IMR-90 (cell line): ENCODE measurements at regions not wholly inside any gene's neighbourhood (a gene's known extent, or its start where the extent isn't known, plus 50 kb on each side); places are given as distances from the start of the nearest gene placed in this dataset.

ENCODE experiments used
- ATAC-seq: fragments of 200-7000 bp; cut with Tn5 transposase; 2 replicates; pipeline ENCODE4 v1.9.1; 2020; ENCODE audit warnings: low read depth, mild to moderate bottlenecking, moderate library complexity
- BruUV-seq: library from RNA; stranded (reverse); fragments of 400-500 nt; replicated peaks from 2 replicates; lab custom pipeline; 2021; lab: Mats Ljungman, UMichigan
- CTCF ChIA-PET: fragments of 300-600 bp; formaldehyde crosslinking; extraction: SDS; loops from one replicate; lab custom pipeline; 2021; ENCODE audit warnings: antibody characterized with exemption; lab: Yijun Ruan, JAX
- POLR2A ChIA-PET: fragments of 300-600 bp; sonication (Branson Sonifier 250); formaldehyde crosslinking; loops from one replicate; lab custom pipeline; 2022; ENCODE audit warnings: antibody characterized with exemption; ENCODE audit not compliant: unreplicated experiment; lab: Charles Lee
- DNase-seq: peaks from one replicate; pipeline ENCODE4 v3.0.0; 2013
- H2AFZ ChIP-seq: replicated peaks from 2 replicates; pipeline ENCODE3; 2013; ENCODE audit warnings: low read length, mild to moderate bottlenecking; ENCODE audit not compliant: poor library complexity
- H2AK5ac ChIP-seq: 2 replicates; pipeline ENCODE4 v1.6.1; 2013; ENCODE audit warnings: low read depth, low read length, inconsistent platforms
- H2AK9ac ChIP-seq: replicated peaks from 2 replicates; pipeline ENCODE3; 2013; ENCODE audit warnings: mild to moderate bottlenecking, low read depth, low read length, moderate library complexity; ENCODE audit not compliant: poor library complexity
- H2BK120ac ChIP-seq: 2 replicates; pipeline ENCODE4 v1.6.1; 2013; ENCODE audit warnings: low read depth, low read length, inconsistent platforms
- H2BK15ac ChIP-seq: 3 replicates; pipeline ENCODE4 v1.6.1; 2013; ENCODE audit warnings: low read depth, low read length, inconsistent platforms
- H2BK20ac ChIP-seq: 2 replicates; pipeline ENCODE4 v1.6.1; 2013; ENCODE audit warnings: low read depth, mild to moderate bottlenecking, inconsistent platforms, low read length, moderate library complexity
- H2BK5ac ChIP-seq: 2 replicates; pipeline ENCODE4 v1.6.1; 2013; ENCODE audit warnings: mild to moderate bottlenecking, low read depth, low read length, inconsistent platforms; ENCODE audit not compliant: poor library complexity, severe bottlenecking
- H3K14ac ChIP-seq: replicated peaks from 2 replicates; pipeline ENCODE4 v1.6.1; 2013; ENCODE audit warnings: low read depth, low read length, inconsistent platforms
- H3K18ac ChIP-seq: 2 replicates; pipeline ENCODE4 v1.6.1; 2013; ENCODE audit warnings: low read depth, low read length, control low read depth
- H3K23ac ChIP-seq: 2 replicates; pipeline ENCODE4 v1.6.1; 2013; ENCODE audit warnings: low read depth, low read length, inconsistent platforms
- H3K27ac ChIP-seq: 2 replicates; pipeline ENCODE4 v1.5.1; 2013; ENCODE audit warnings: mild to moderate bottlenecking, control low read depth, low read length; ENCODE audit not compliant: insufficient read depth
- H3K27me3 ChIP-seq: 2 replicates; pipeline ENCODE4 v1.6.1; 2013; ENCODE audit warnings: low read length; ENCODE audit not compliant: control insufficient read depth, insufficient read depth
- H3K36me3 ChIP-seq: 2 replicates; pipeline ENCODE4 v1.6.1; 2013; ENCODE audit warnings: low read length, mixed read lengths; ENCODE audit not compliant: control insufficient read depth, insufficient read depth
- H3K4ac ChIP-seq: 2 replicates; pipeline ENCODE4 v1.6.1; 2013; ENCODE audit warnings: low read depth, low read length, inconsistent platforms
- H3K4me1 ChIP-seq: 2 replicates; pipeline ENCODE4 v1.6.1; 2013; ENCODE audit warnings: low read length, mixed read lengths; ENCODE audit not compliant: control insufficient read depth, insufficient read depth
- H3K4me2 ChIP-seq: 2 replicates; pipeline ENCODE4 v1.6.1; 2013; ENCODE audit warnings: low read depth, mild to moderate bottlenecking, control low read depth, low read length, moderate library complexity
- H3K4me3 ChIP-seq: 2 replicates; pipeline ENCODE4 v1.5.1; 2013; ENCODE audit warnings: low read depth, mild to moderate bottlenecking, control low read depth, low read length, moderate library complexity; ENCODE audit not compliant: insufficient read depth
- H3K56ac ChIP-seq: 2 replicates; pipeline ENCODE4 v1.6.1; 2013; ENCODE audit warnings: low read length, inconsistent platforms; ENCODE audit not compliant: insufficient read depth; ENCODE audit errors: extremely low read depth
- H3K79me1 ChIP-seq, 2 experiments: 2 replicates each; pipeline ENCODE4 v1.6.1; 2013; ENCODE audit warnings: low read length in 2 of 2, inconsistent platforms in 1 of 2, low read depth in 1 of 2
- H3K9ac ChIP-seq: 2 replicates; pipeline ENCODE4 v1.6.1; 2013; ENCODE audit warnings: low read depth, low read length, control low read depth
- H3K9me1 ChIP-seq: 2 replicates; pipeline ENCODE4 v1.6.1; 2013; ENCODE audit warnings: low read length, inconsistent platforms; ENCODE audit not compliant: insufficient read depth
- H3K9me3 ChIP-seq: 2 replicates; pipeline ENCODE4 v1.6.1; 2013; ENCODE audit warnings: low read length; ENCODE audit not compliant: control insufficient read depth, insufficient read depth
- H4K20me1 ChIP-seq: 2 replicates; pipeline ENCODE4 v1.6.1; 2013; ENCODE audit warnings: low read length, inconsistent platforms; ENCODE audit not compliant: insufficient read depth
- H4K5ac ChIP-seq: 2 replicates; pipeline ENCODE4 v1.6.1; 2013; ENCODE audit warnings: mild to moderate bottlenecking, low read depth, low read length, control low read depth
- H4K8ac ChIP-seq, 2 experiments: 2 replicates each; pipeline ENCODE4 v1.6.1; 2013; ENCODE audit warnings: low read depth in 2 of 2, low read length in 2 of 2, control low read depth in 1 of 2, inconsistent platforms in 1 of 2
- H4K91ac ChIP-seq: 2 replicates; pipeline ENCODE4 v1.6.1; 2013; ENCODE audit warnings: low read depth, low read length, inconsistent platforms; ENCODE audit not compliant: insufficient read depth
- BHLHE40 ChIP-seq: fragments of 150-350 bp; IDR thresholded peaks from 2 replicates; pipeline ENCODE4 v1.6.1; 2016; ENCODE audit warnings: mild to moderate bottlenecking, low read depth, low read length
- CEBPB ChIP-seq: IDR thresholded peaks from 2 replicates; pipeline ENCODE4 v1.6.1; 2012; ENCODE audit warnings: low read depth, low read length, improper control_type of control experiment
- CHD1 ChIP-seq: IDR thresholded peaks from 2 replicates; pipeline ENCODE4 v1.6.1; 2012; ENCODE audit warnings: low read depth, low read length, improper control_type of control experiment
- CTCF ChIP-seq: conservative IDR thresholded peaks from 2 replicates; pipeline ENCODE4 v1.5.1; 2012; ENCODE audit warnings: mild to moderate bottlenecking, low read depth, low read length, improper control_type of control experiment
- FOS ChIP-seq: fragments of 150-350 bp; IDR thresholded peaks from 2 replicates; pipeline ENCODE4 v1.6.1; 2016; ENCODE audit warnings: low read depth, low read length
- MAFK ChIP-seq: IDR thresholded peaks from 2 replicates; pipeline ENCODE4 v1.6.1; 2012; ENCODE audit warnings: low read depth, low read length, improper control_type of control experiment
- MAZ ChIP-seq: IDR thresholded peaks from 2 replicates; pipeline ENCODE4 v1.6.1; 2012; ENCODE audit warnings: low read depth, mild to moderate bottlenecking, low read length, improper control_type of control experiment, moderate library complexity, borderline replicate concordance
- MXI1 ChIP-seq: IDR thresholded peaks from 2 replicates; pipeline ENCODE4 v1.6.1; 2012; ENCODE audit warnings: low read depth, mild to moderate bottlenecking, low read length, moderate library complexity, borderline replicate concordance
- NFE2L2 ChIP-seq: fragments of 150-350 bp; IDR thresholded peaks from 2 replicates; pipeline ENCODE4 v1.6.1; 2016; ENCODE audit warnings: low read depth, mild to moderate bottlenecking, low read length
- POLR2A ChIP-seq: IDR thresholded peaks from 2 replicates; pipeline ENCODE4 v1.6.1; 2012; ENCODE audit warnings: mild to moderate bottlenecking, low read depth, low read length
- RAD21 ChIP-seq: IDR thresholded peaks from 2 replicates; pipeline ENCODE4 v1.6.1; 2012; ENCODE audit warnings: low read length, improper control_type of control experiment
- RCOR1 ChIP-seq: IDR thresholded peaks from 2 replicates; pipeline ENCODE4 v1.6.1; 2012; ENCODE audit warnings: mild to moderate bottlenecking, low read length, improper control_type of control experiment; ENCODE audit not compliant: insufficient replicate concordance
- RFX5 ChIP-seq: IDR thresholded peaks from 2 replicates; pipeline ENCODE4 v1.8.0; 2012; ENCODE audit warnings: low read depth, mild to moderate bottlenecking, low read length, moderate library complexity
- SMC3 ChIP-seq: fragments of 150-350 bp; IDR thresholded peaks from 2 replicates; pipeline ENCODE4 v1.6.1; 2016; ENCODE audit warnings: low read depth, mild to moderate bottlenecking, antibody characterized with exemption, low read length, moderate library complexity
- WGBS, 2 experiments: methylation state at CpG; one replicate each; pipeline versions ENCODE4 v1.1.5 to v1.1.7; 2013; ENCODE audit warnings: missing lambda C conversion rate in 2 of 2; ENCODE audit not compliant: insufficient read length in 1 of 2; ENCODE audit errors: extremely low coverage in 2 of 2; 5-methylcytosine and 5-hydroxymethylcytosine counted together
- dilution Hi-C: fragments of 300-500 bp; cut with HindIII; formaldehyde crosslinking; loops from one replicate; pipeline ENCODE4 v1.14.3; 2018; ENCODE audit warnings: low sequenced_read_pairs; ENCODE audit not compliant: unreplicated experiment
- in situ Hi-C: fragments of 300-500 bp; cut with MboI; formaldehyde crosslinking; loops from 3 replicates; pipeline ENCODE4 v1.14.3; 2019; ENCODE audit warnings: low sequenced_read_pairs, inconsistent platforms, mixed read lengths
- intact Hi-C: fragments of 100-400 bp; cut with micrococcal nuclease; formaldehyde crosslinking; loops from 2 replicates; pipeline ENCODE4 v1.10.0; 2022
- TF ChIP-seq, protein P1 (sequence below): fragments of 150-350 bp; IDR thresholded peaks from 2 replicates; pipeline ENCODE4 v1.6.1; 2017; ENCODE audit warnings: mild to moderate bottlenecking, antibody characterized with exemption, low read length, low read depth

DNA sequence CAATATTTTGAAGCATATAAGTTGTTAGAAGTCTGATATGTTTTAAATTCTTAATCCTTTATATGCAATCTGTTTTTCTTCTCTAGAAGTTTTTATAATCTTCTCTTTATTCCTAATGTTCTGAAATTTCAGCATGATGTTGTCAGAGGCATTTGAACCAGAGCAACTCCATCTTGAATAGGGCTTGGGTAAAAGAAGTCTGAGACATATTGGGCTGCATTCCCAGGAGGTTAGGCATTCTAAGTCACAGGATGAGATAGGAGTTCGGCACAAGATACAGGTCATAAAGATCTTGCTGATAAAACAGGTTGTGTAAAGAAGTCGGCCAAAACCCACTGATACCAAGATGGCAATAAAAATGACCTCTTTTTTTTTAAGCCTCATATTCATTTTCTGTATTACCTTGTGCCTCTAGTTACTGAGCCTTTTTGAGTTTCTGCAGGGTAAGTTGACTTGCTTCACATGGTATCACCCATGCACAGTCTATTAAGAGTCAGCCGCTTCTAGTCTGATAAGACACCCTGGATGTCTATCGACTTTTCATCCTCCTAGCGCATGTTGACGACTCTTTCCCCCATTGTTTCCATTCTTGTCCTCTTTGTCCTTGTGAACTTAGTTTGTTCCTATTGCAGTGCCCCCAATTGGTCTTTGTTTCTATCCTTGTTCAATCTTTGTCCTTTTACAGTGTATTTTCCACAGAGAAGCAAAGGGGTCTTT is 80.8 kb upstream of the RNU6-1 start:
- ATAC-seq: no peak
- Histone ChIP-seq H2BK15ac (no peak overlapping the region), H2AFZ (no peak overlapping the region), H3K4me3 (no peak overlapping the region), H3K9me3 (peaks cover 3% of the 10 kb centered on the region), H4K5ac (no peak overlapping the region), H3K9me1 (no peaks in the 10 kb centered on the region; the same call in 1 of the 2 replicates), H3K79me1 (no peaks in the 10 kb centered on the region), H2BK5ac (no peak overlapping the region), H3K18ac (no peak overlapping the region), H2AK9ac (no peak overlapping the region), H3K36me3 (no peaks in the 10 kb centered on the region), H2BK20ac (no peak overlapping the region), H4K91ac (no peak overlapping the region), H3K4ac (no peak overlapping the region), H2BK120ac (no peak overlapping the region), H2AK5ac (no peak overlapping the region), H3K23ac (no peak overlapping the region), H4K20me1 (no peaks in the 10 kb centered on the region), H3K27me3 (no peaks in the 10 kb centered on the region), H4K8ac (no peak overlapping the region), H3K4me2 (no peak overlapping the region), H3K14ac (no peak overlapping the region), H3K56ac (no peak overlapping the region), H3K27ac (no peak overlapping the region), H3K4me1 (peaks cover 11% of the 10 kb centered on the region), H3K9ac (no peak overlapping the region)
- POLR2A ChIA-PET: no interaction called here
- TF ChIP-seq CTCF (no peak), MXI1 (no peak), MAZ (no peak), SMC3 (no peak), RFX5 (no peak), BHLHE40 (no peak), RAD21 (no peak), FOS (no peak), RCOR1 (no peak), POLR2A (no peak), CHD1 (no peak), NFE2L2 (no peak), CEBPB (no peak), MAFK (no peak)
- TF ChIP-seq, protein P1, sequence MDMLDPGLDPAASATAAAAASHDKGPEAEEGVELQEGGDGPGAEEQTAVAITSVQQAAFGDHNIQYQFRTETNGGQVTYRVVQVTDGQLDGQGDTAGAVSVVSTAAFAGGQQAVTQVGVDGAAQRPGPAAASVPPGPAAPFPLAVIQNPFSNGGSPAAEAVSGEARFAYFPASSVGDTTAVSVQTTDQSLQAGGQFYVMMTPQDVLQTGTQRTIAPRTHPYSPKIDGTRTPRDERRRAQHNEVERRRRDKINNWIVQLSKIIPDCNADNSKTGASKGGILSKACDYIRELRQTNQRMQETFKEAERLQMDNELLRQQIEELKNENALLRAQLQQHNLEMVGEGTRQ: no peak
- intact Hi-C loops (no loop called here), dilution Hi-C loops (no loop called here), in situ Hi-C loops (no loop called here)
- DNase-seq: no peak
- 95% methylated on average over 4 of the region's 6 CpGs; no CpG with 5 or more reads in 1 of the 2 experiments for WGBS, 2 experiments
- BruUV-seq: no TSS peak
- CTCF ChIA-PET: no interaction called here
